ENCODE measurements at regions not wholly inside any gene's neighbourhood (a gene's known extent, or its start where the extent isn't known, plus 50 kb on each side); places are given as distances from the start of the nearest gene placed in this dataset.

- TF ChIP-seq ZNF462 (CRISPR knock-in tag; IDR thresholded peaks at IDR 0.05) (no peak), JUNB (IDR thresholded peaks at IDR 0.05; ENCODE audit: unreplicated experiment) (no peak)
Observed at GRCh38 chr12:75706786-75707605, 195.6 kb upstream of the KRR1 start (continued).

- no peak overlapping the region for H2AFZ ChIP-seq
- peaks cover 60% of the 10 kb centered on the region for H3K4me1 Mint-ChIP-seq
- no peaks in the 10 kb centered on the region for H3K27me3 ChIP-seq (ENCODE audit: insufficient read depth)
- H3K27ac ChIP-seq (ENCODE audit: low read depth) = no peak overlapping the region
- no peak overlapping the region for H3K4me3 ChIP-seq
- no peaks in the 10 kb centered on the region for H3K36me3 ChIP-seq (ENCODE audit: insufficient read depth)
- no peaks in the 10 kb centered on the region for H3K36me3 Mint-ChIP-seq (ENCODE audit: low read depth)
- DNase-seq (ENCODE audit: low spot score) = no peak
- 0 out of 2 replicates have a peak overlapping the region, but pooled peaks have one; percentile 35 for H3K4me2 ChIP-seq
- H3F3A ChIP-seq (replicated peaks; ENCODE audit: low read depth) = no peaks in the 10 kb centered on the region
- peaks cover 3% of the 10 kb centered on the region; the same call in 1 of the 2 replicates for H3K9me2 ChIP-seq (ENCODE audit: insufficient read depth)
- peaks cover 51% of the 10 kb centered on the region for H3K4me1 ChIP-seq (ENCODE audit: insufficient read depth)
- no peaks in the 10 kb centered on the region for H3K79me2 ChIP-seq (replicated peaks; ENCODE audit: insufficient read depth)
- H3K27me3 Mint-ChIP-seq (ENCODE audit: insufficient read depth, low read depth, poor library complexity) = no peaks in the 10 kb centered on the region
- no peaks in the 10 kb centered on the region for H4K20me1 ChIP-seq (replicated peaks; ENCODE audit: insufficient read depth)
- H3K4me3 Mint-ChIP-seq = no peak overlapping the region
- ATAC-seq = no peak
- H3K27ac Mint-ChIP-seq = no peak overlapping the region
- no peaks in the 10 kb centered on the region for H3K9me3 Mint-ChIP-seq
- TF ChIP-seq CREB1 (CRISPR knock-in tag; IDR thresholded peaks at IDR 0.05; ENCODE audit: low read depth) (no peak), REST (IDR thresholded peaks at IDR 0.05; ENCODE audit: unreplicated experiment) (no peak), CTCF (conservative IDR thresholded peaks at IDR 0.05; ENCODE audit: low read depth in 2 of 2) (no peak)
Observed at GRCh38 chr12:75705749-75706711, 194.6 kb upstream of the KRR1 start.

Data from GM23338 (cell line).